Endothelial cell of umbilical vein (primary cell): ENCODE measurements at regions not wholly inside any gene's neighbourhood (a gene's known extent, or its start where the extent isn't known, plus 50 kb on each side); places are given as distances from the start of the nearest gene placed in this dataset.

Experiments
- BruUV-seq: library from RNA; stranded (reverse); fragments of 400-500 nt; replicated peaks from 2 replicates; lab custom pipeline; 2021; lab: Mats Ljungman, UMichigan
- CTCF ChIA-PET: fragments of 300-600, 350-600 bp; sonication (Branson Sonifier 250); formaldehyde crosslinking; loops from one replicate; lab custom pipeline; 2021; ENCODE audit warnings: antibody characterized with exemption, inconsistent platforms; lab: Charles Lee
- POLR2A ChIA-PET: fragments of 300-600, 350-600 bp; sonication (Branson Sonifier 250); formaldehyde crosslinking; loops from one replicate; lab custom pipeline; 2021; ENCODE audit warnings: antibody characterized with exemption, inconsistent platforms; lab: Charles Lee
- DNase-seq: peaks from one replicate; pipeline ENCODE4 v3.0.0-alpha.2; 2011; ENCODE audit warnings: low read depth, low spot score
- FAIRE-seq: peaks from 2 replicates; lab custom pipeline; 2011; peaks lifted over from hg19 to GRCh38; lab: Jason Lieb, UNC
- H2AFZ ChIP-seq: 2 replicates; pipeline ENCODE4 v1.6.0; 2012; ENCODE audit warnings: low read depth, low read length, control low read depth, inconsistent platforms
- H3K27ac ChIP-seq: 2 replicates; pipeline ENCODE4 v1.5.1; 2011; ENCODE audit warnings: low read depth, mild to moderate bottlenecking, control low read depth, low read length, moderate library complexity; ENCODE audit not compliant: insufficient read depth
- H3K27me3 ChIP-seq, 2 experiments: 2 replicates each; pipeline versions ENCODE4 v1.6.0 to v1.6.1; 2011; ENCODE audit warnings: low read length in 2 of 2, mixed read lengths in 1 of 2; ENCODE audit not compliant: control insufficient read depth in 2 of 2, insufficient read depth in 2 of 2
- H3K36me3 ChIP-seq, 2 experiments: 2 replicates in 1 of 2; 3 replicates in 1 of 2; pipeline ENCODE4 v1.5.1; 2011; ENCODE audit warnings: low read length in 2 of 2, mild to moderate bottlenecking in 1 of 2, moderate library complexity in 1 of 2; ENCODE audit not compliant: control insufficient read depth in 2 of 2, insufficient read depth in 2 of 2; ENCODE audit errors: extremely low read depth in 1 of 2
- H3K4me1 ChIP-seq: 3 replicates; pipeline ENCODE4 v1.5.1; 2011; ENCODE audit warnings: mild to moderate bottlenecking, low read length; ENCODE audit not compliant: control insufficient read depth, insufficient read depth; ENCODE audit errors: extremely low read depth
- H3K4me2 ChIP-seq: 2 replicates; pipeline ENCODE4 v1.6.1; 2011; ENCODE audit warnings: low read length, control low read depth, mixed read lengths; ENCODE audit not compliant: insufficient read depth
- H3K4me3 ChIP-seq, 3 experiments: fragments of 200-600 bp in 1 of 3; sonication (generic), shearing (Covaris generic) in 1 of 3; replicated peaks in 1 of 3; 2 replicates each; pipeline ENCODE4 v1.5.1; 2011 to 2016; ENCODE audit warnings: control low read depth in 3 of 3, low read length in 3 of 3, mild to moderate bottlenecking in 2 of 3, inconsistent platforms in 1 of 3, low read depth in 1 of 3, moderate library complexity in 1 of 3; ENCODE audit not compliant: insufficient read depth in 1 of 3
- H3K79me2 ChIP-seq: 2 replicates; pipeline ENCODE4 v1.6.0; 2012; ENCODE audit warnings: low read length, inconsistent platforms; ENCODE audit not compliant: control insufficient read depth, insufficient read depth
- H3K9ac ChIP-seq: replicated peaks from 2 replicates; pipeline ENCODE3; 2011; ENCODE audit warnings: low read length, control low read depth; ENCODE audit not compliant: insufficient read depth; ENCODE audit errors: extremely low read depth
- H3K9me1 ChIP-seq: replicated peaks from 3 replicates; pipeline ENCODE4 v1.6.0; 2011; ENCODE audit warnings: mild to moderate bottlenecking, low read length; ENCODE audit not compliant: control insufficient read depth, insufficient read depth; ENCODE audit errors: extremely low read depth
- H3K9me3 ChIP-seq: replicated peaks from 2 replicates; pipeline ENCODE4 v1.5.1; 2012; ENCODE audit warnings: low read length, inconsistent platforms; ENCODE audit not compliant: control insufficient read depth, insufficient read depth
- H4K20me1 ChIP-seq: replicated peaks from 2 replicates; pipeline ENCODE3; 2011; ENCODE audit warnings: mild to moderate bottlenecking, low read length; ENCODE audit not compliant: control insufficient read depth, insufficient read depth; ENCODE audit errors: extremely low read depth
- EZH2 ChIP-seq: IDR thresholded peaks from 2 replicates; pipeline ENCODE4 v1.6.1; 2012; ENCODE audit warnings: borderline replicate concordance, low read depth, mild to moderate bottlenecking, moderate library complexity, low read length, inconsistent platforms; ENCODE audit not compliant: severe bottlenecking
- GATA2 ChIP-seq: IDR thresholded peaks from 2 replicates; pipeline ENCODE4 v1.7.0; 2011; ENCODE audit warnings: low read depth, mild to moderate bottlenecking, moderate library complexity, mixed read lengths, low read length; ENCODE audit not compliant: insufficient read length, insufficient read depth
- JUN ChIP-seq: IDR thresholded peaks from 2 replicates; pipeline ENCODE4 v1.6.1; 2011; ENCODE audit warnings: borderline replicate concordance, low read depth; ENCODE audit not compliant: insufficient read length, insufficient read depth
- MYC ChIP-seq: IDR thresholded peaks from one replicate; pipeline ENCODE4 v1.6.1; 2011; ENCODE audit warnings: mild to moderate bottlenecking, low read depth, low read length
- POLR2AphosphoS5 ChIP-seq: IDR thresholded peaks from 2 replicates; pipeline ENCODE4 v1.6.1; 2012; ENCODE audit warnings: low read depth, mild to moderate bottlenecking, control low read depth, low read length, moderate library complexity; ENCODE audit not compliant: insufficient read depth
- dilution Hi-C: fragments of 300-500 bp; cut with MboI; formaldehyde crosslinking; loops from one replicate; pipeline ENCODE4 v1.15.0; 2019; ENCODE audit warnings: low sequenced_read_pairs; ENCODE audit not compliant: extremely low pct_ligation_motif_present
- intact Hi-C: fragments of 100-400 bp; cut with micrococcal nuclease; formaldehyde crosslinking; loops from one replicate; pipeline ENCODE4 v1.10.0; 2022
- TF ChIP-seq, protein P1 (sequence below), 2 donors: IDR thresholded peaks; 1 replicate in 1 of 2; 2 replicates in 1 of 2; pipeline ENCODE4 v1.5.1; 2011; ENCODE audit warnings: low read length in 2 of 2, mild to moderate bottlenecking in 2 of 2, moderate library complexity in 2 of 2, control low read depth in 1 of 2, inconsistent platforms in 1 of 2, low read depth in 1 of 2; ENCODE audit not compliant: insufficient read depth in 1 of 2; ENCODE audit errors: extremely low read depth in 1 of 2
- TF ChIP-seq, protein P2 (sequence below): IDR thresholded peaks from 2 replicates; pipeline ENCODE4 v1.6.1; 2011; ENCODE audit not compliant: insufficient read depth, insufficient read length

DNA sequence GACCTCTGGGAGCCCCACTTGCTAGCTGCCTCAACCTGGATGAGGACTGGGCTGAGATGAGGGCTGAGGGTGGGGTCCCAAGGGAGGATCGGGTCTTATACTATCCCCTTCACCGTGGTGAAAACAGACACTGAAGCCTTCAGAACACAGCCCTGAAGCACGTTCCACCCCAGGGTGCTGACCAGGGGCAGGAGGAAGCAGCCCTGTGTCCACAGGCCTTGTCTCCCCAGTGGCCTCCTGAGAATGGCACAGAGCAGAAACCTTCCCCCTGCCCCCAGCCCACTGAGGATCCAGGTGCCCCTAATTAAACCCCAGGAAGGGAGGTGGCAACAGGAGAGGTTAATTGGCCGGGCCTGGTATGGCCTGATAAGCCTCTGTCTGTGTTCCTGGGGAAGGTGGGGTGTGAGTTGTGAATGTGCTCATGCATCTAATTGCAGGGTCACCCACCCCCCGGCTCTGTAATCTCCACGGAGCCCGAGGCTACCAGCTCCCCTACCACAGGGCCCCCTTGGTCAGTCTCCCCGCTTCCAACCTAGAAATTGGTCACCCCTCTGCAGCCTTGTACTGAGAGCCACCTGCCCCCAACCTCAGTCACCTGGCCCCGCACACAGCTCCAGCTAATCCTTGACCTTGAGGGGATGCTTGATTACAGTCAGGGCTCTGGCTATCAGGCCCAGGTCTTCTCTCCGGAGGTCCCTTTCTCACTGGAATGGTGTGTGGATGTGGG lies 159.0 kb upstream of the UNC5B start:
- Histone ChIP-seq H4K20me1 (no peaks in the 10 kb centered on the region), H2AFZ (no peak overlapping the region), H3K4me2 (no peak overlapping the region), H3K36me3 (no peaks in the 10 kb centered on the region), H3K4me3 (no peak overlapping the region), H3K9me1 (no peaks in the 10 kb centered on the region), H3K9ac (no peak overlapping the region), H3K27ac (no peak overlapping the region), H3K79me2 (no peaks in the 10 kb centered on the region), H3K9me3 (no peaks in the 10 kb centered on the region), H3K27me3 (peaks cover 0 to 3% of the 10 kb centered on the region in 2 experiments), H3K4me1 (no peaks in the 10 kb centered on the region)
- TF ChIP-seq, protein P1, sequence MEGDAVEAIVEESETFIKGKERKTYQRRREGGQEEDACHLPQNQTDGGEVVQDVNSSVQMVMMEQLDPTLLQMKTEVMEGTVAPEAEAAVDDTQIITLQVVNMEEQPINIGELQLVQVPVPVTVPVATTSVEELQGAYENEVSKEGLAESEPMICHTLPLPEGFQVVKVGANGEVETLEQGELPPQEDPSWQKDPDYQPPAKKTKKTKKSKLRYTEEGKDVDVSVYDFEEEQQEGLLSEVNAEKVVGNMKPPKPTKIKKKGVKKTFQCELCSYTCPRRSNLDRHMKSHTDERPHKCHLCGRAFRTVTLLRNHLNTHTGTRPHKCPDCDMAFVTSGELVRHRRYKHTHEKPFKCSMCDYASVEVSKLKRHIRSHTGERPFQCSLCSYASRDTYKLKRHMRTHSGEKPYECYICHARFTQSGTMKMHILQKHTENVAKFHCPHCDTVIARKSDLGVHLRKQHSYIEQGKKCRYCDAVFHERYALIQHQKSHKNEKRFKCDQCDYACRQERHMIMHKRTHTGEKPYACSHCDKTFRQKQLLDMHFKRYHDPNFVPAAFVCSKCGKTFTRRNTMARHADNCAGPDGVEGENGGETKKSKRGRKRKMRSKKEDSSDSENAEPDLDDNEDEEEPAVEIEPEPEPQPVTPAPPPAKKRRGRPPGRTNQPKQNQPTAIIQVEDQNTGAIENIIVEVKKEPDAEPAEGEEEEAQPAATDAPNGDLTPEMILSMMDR (IDR thresholded peaks at IDR 0.05; ENCODE audit: extremely low read depth in 1 of 2, insufficient read depth in 1 of 2, low read depth in 1 of 2, low read length in 2 of 2), result no peak
- TF ChIP-seq EZH2 (no peak), MYC (no peak), JUN (no peak), POLR2AphosphoS5 (no peak), GATA2 (no peak)
- TF ChIP-seq, protein P2, sequence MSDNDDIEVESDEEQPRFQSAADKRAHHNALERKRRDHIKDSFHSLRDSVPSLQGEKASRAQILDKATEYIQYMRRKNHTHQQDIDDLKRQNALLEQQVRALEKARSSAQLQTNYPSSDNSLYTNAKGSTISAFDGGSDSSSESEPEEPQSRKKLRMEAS, result no peak
- DNase-seq, result no peak
- ChIA-PET POLR2A (no interaction called here), CTCF (no interaction called here)
- no TSS peak for BruUV-seq
- intact Hi-C loops (no loop called here), dilution Hi-C loops (no loop called here)
- no peak for FAIRE-seq
